GM18868 (cell line): ENCODE measurements at regions not wholly inside any gene's neighbourhood (a gene's known extent, or its start where the extent isn't known, plus 50 kb on each side); places are given as distances from the start of the nearest gene placed in this dataset.
"Not testable (repeated sequence)": the region's sequence is repeated elsewhere in the genome, so short reads cannot be mapped to it uniquely, and the experiment has no call there.

ENCODE experiments used
- ATAC-seq: cut with Tn5 transposase; IDR thresholded peaks from one replicate; pipeline ENCODE4 v1.9.1; 2021; ENCODE audit warnings: mild to moderate bottlenecking, moderate library complexity; ENCODE audit not compliant: unreplicated experiment

GRCh38 chr4:38330321-38330720 lies 333.7 kb upstream of the KLF3 start:
- no peak for ATAC-seq

- no peak for ATAC-seq
These were observed 333.1 kb upstream of the KLF3 start for GRCh38 chr4:38330936-38331335.

GRCh38 chr4:38332699-38333098 lies 331.3 kb upstream of the KLF3 start:
- ATAC-seq: no peak

- no peak for ATAC-seq
These were observed 330.8 kb upstream of the KLF3 start for GRCh38 chr4:38333219-38333618.

GRCh38 chr4:38334791-38335190 lies 329.2 kb upstream of the KLF3 start:
- no peak for ATAC-seq

- ATAC-seq: not testable (repeated sequence)
These were observed 325.1 kb upstream of the KLF3 start for GRCh38 chr4:38338939-38339338.

- ATAC-seq: no peak
These were observed 320.4 kb upstream of the KLF3 start for GRCh38 chr4:38343608-38344007.

- no peak for ATAC-seq
These were observed 319.1 kb upstream of the KLF3 start for GRCh38 chr4:38344929-38345328.

GRCh38 chr4:38347251-38347650 lies 316.7 kb upstream of the KLF3 start:
- ATAC-seq: no peak

GRCh38 chr4:38354421-38354820 lies 309.6 kb upstream of the KLF3 start:
- no peak for ATAC-seq

GRCh38 chr4:38354872-38355271 lies 309.1 kb upstream of the KLF3 start:
- no peak for ATAC-seq

GRCh38 chr4:38356686-38357085 lies 307.3 kb upstream of the KLF3 start:
- no peak for ATAC-seq

GRCh38 chr4:38357546-38357945 lies 306.5 kb upstream of the KLF3 start:
- ATAC-seq: no peak

GRCh38 chr4:38359113-38359512 lies 304.9 kb upstream of the KLF3 start:
- no peak for ATAC-seq

GRCh38 chr4:38360201-38360600 lies 303.8 kb upstream of the KLF3 start:
- ATAC-seq: no peak

GRCh38 chr4:38364383-38364963 lies 299.5 kb upstream of the KLF3 start:
- ATAC-seq: no peak

GRCh38 chr4:38365261-38365660 lies 298.7 kb upstream of the KLF3 start:
- ATAC-seq: no peak

GRCh38 chr4:38365748-38366310 lies 298.2 kb upstream of the KLF3 start:
- ATAC-seq: no peak

- ATAC-seq: no peak
These were observed 297.5 kb upstream of the KLF3 start for GRCh38 chr4:38366456-38366855.

- ATAC-seq: no peak
These were observed 297.0 kb upstream of the KLF3 start for GRCh38 chr4:38366997-38367396.

GRCh38 chr4:38367642-38368174 lies 296.3 kb upstream of the KLF3 start:
- no peak for ATAC-seq

GRCh38 chr4:38368613-38369012 lies 295.4 kb upstream of the KLF3 start:
- ATAC-seq: no peak

- no peak for ATAC-seq
These were observed 292.6 kb upstream of the KLF3 start for GRCh38 chr4:38371391-38371851.
